Colonic mucosa (tissue), 4 donors: ENCODE measurements at regions not wholly inside any gene's neighbourhood (a gene's known extent, or its start where the extent isn't known, plus 50 kb on each side); places are given as distances from the start of the nearest gene placed in this dataset.

ENCODE experiments used
- DNase-seq: peaks from one replicate; pipeline ENCODE4 v3.0.0-alpha.2; 2020
- H3K27ac ChIP-seq: fragments of 200-600 bp; one replicate; pipeline ENCODE4 v1.8.0; 2021
- H3K27me3 ChIP-seq: fragments of 200-600 bp; one replicate; pipeline ENCODE4 v1.8.0; 2021
- H3K36me3 ChIP-seq: fragments of 200-600 bp; one replicate; pipeline ENCODE4 v1.8.0; 2021
- H3K4me1 ChIP-seq: fragments of 200-600 bp; one replicate; pipeline ENCODE4 v1.8.0; 2021; ENCODE audit warnings: mild to moderate bottlenecking
- H3K4me3 ChIP-seq: fragments of 200-600 bp; one replicate; pipeline ENCODE4 v1.8.0; 2021
- H3K9ac ChIP-seq, 2 donors: one replicate each; pipeline ENCODE4 v1.7.0; 2013; ENCODE audit warnings: control low read depth in 2 of 2, low read depth in 2 of 2, low read length in 2 of 2
- H3K9me3 ChIP-seq: fragments of 200-600 bp; one replicate; pipeline ENCODE4 v1.8.0; 2021
- CTCF ChIP-seq: fragments of 200-600 bp; IDR thresholded peaks from one replicate; pipeline ENCODE4 v1.8.0; 2022; ENCODE audit warnings: antibody characterized with exemption, mild to moderate bottlenecking
- intact Hi-C: fragments of 100-400 bp; cut with DNase I; formaldehyde crosslinking; loops from one replicate; pipeline ENCODE4 v1.14.1; 2022
- donor health status: healthy.
- donor health status: DM: no; HTN: no; CAD: no.
- donor health status: DM: no; HTN: no; CAD: no.

DNA sequence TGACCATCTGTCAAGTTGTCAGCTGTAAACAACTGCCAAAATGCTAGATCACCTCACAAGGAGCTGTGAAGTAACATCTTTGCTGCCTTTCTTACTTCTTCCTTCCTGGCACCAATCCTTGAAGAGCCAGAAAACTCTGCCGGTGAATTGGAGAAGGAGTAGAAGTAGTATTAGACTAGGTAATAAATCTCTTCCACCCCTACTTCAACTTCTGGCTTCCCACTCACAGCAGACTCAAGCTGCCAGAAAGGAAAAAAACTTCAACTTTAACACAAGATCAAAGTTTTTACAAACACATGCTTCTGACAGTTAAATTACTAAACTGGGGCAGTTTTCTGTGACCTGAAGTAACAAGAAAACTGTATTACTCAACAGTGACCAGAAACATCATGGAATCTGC, 164.7 kb upstream of the SLC7A11 start:
- Histone ChIP-seq H3K4me1 (no peaks in the 10 kb centered on the region), H3K27me3 (no peaks in the 10 kb centered on the region), H3K4me3 (no peak overlapping the region), H3K9me3 (no peaks in the 10 kb centered on the region), H3K27ac (no peak overlapping the region), H3K9ac (no peak overlapping the region), H3K36me3 (no peaks in the 10 kb centered on the region)
- intact Hi-C loops: no loop called here
- no peak for TF ChIP-seq CTCF
- DNase-seq: no peak

- no peaks in the 10 kb centered on the region for H3K9me3 ChIP-seq
- no peak for DNase-seq
- intact Hi-C loops: no loop called here
- no peak for TF ChIP-seq CTCF
- H3K36me3 ChIP-seq: no peaks in the 10 kb centered on the region
- no peak overlapping the region for H3K4me3 ChIP-seq
- no peaks in the 10 kb centered on the region for H3K4me1 ChIP-seq
- H3K27me3 ChIP-seq: no peaks in the 10 kb centered on the region
- no peak overlapping the region for H3K9ac ChIP-seq
- H3K27ac ChIP-seq: no peak overlapping the region
Measured at GRCh38 chr4:138405934-138406567, 163.9 kb upstream of the SLC7A11 start.

GRCh38 chr4:138405466-138405891, 163.3 kb upstream of the SLC7A11 start:
- Histone ChIP-seq H3K9ac (no peak overlapping the region), H3K27ac (no peak overlapping the region), H3K27me3 (no peaks in the 10 kb centered on the region), H3K4me3 (no peak overlapping the region), H3K36me3 (no peaks in the 10 kb centered on the region), H3K9me3 (no peaks in the 10 kb centered on the region), H3K4me1 (no peaks in the 10 kb centered on the region)
- no peak for DNase-seq
- intact Hi-C loops: no loop called here
- no peak for TF ChIP-seq CTCF

DNA sequence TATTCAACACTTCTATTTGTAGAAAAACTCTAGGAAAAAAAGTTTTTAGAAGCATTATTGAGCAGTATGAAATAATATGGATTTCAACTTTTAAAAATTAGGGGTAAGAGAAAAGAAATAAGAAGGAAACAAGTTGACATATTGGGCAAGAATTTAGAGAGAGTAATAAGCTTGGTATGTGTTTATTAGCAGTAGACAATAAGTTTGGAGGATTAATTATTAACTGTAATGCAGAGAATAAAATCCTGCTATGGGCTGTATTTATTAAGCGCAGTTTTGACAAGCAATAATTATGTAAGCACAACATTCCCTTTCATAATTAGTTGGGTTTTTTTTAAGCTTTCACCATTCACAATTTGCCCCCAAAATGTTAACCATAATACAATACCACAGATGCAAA, 162.7 kb upstream of the SLC7A11 start:
- no peaks in the 10 kb centered on the region for H3K36me3 ChIP-seq
- no peaks in the 10 kb centered on the region for H3K4me1 ChIP-seq
- TF ChIP-seq CTCF: no peak
- DNase-seq: no peak
- no peaks in the 10 kb centered on the region for H3K9me3 ChIP-seq
- no peak overlapping the region for H3K4me3 ChIP-seq
- H3K27me3 ChIP-seq: no peaks in the 10 kb centered on the region
- H3K27ac ChIP-seq: no peak overlapping the region
- no peak overlapping the region for H3K9ac ChIP-seq
- intact Hi-C loops: no loop called here

DNA sequence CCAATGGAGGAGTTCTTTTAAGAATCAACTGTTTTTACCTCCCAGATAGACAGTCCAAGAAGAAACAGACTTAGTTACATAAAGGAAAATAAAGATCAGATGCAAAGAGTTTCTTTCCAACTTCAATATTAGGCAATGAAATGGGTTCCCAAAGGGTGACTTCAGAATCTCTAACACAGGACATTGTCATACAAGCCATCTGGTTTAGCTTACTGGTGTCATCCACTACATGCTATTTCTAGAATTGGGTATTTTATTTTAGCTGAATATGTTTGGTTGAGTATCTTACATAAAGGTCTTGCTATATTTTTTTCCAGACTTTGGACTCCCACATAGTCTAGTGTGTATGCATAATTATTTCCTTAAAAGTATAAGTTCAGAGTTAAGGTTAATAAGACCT, 162.1 kb upstream of the SLC7A11 start:
- intact Hi-C loops: no loop called here
- Histone ChIP-seq H3K36me3 (no peaks in the 10 kb centered on the region), H3K9me3 (no peaks in the 10 kb centered on the region), H3K4me3 (no peak overlapping the region), H3K27me3 (no peaks in the 10 kb centered on the region), H3K9ac (no peak overlapping the region), H3K27ac (no peak overlapping the region), H3K4me1 (no peaks in the 10 kb centered on the region)
- no peak for TF ChIP-seq CTCF
- no peak for DNase-seq
